Neural cell (in vitro differentiated cells): ENCODE measurements at regions not wholly inside any gene's neighbourhood (a gene's known extent, or its start where the extent isn't known, plus 50 kb on each side); places are given as distances from the start of the nearest gene placed in this dataset.

Experiments
- MXI1 ChIP-seq: fragments of 450-650 bp; conservative IDR thresholded peaks from 2 replicates; pipeline ENCODE4 v1.6.1; 2014; ENCODE audit warnings: antibody characterized with exemption, mild to moderate bottlenecking; ENCODE audit not compliant: poor library complexity, severe bottlenecking
- REST ChIP-seq: IDR thresholded peaks from 2 replicates; pipeline ENCODE4 v1.6.1; 2012; ENCODE audit warnings: borderline replicate concordance

GRCh38 chr12:91394903-91395302 is 212.3 kb upstream of the DCN start:
- TF ChIP-seq MXI1 (no peak), REST (no peak)
